ENCODE measurements at regions not wholly inside any gene's neighbourhood (a gene's known extent, or its start where the extent isn't known, plus 50 kb on each side); places are given as distances from the start of the nearest gene placed in this dataset.
A peak's percentile ranks its signal among the peaks of the same experiment; 100 is the strongest.

- intact Hi-C loops (cut with DNase I): no loop called here
- H3K4me3 ChIP-seq: no peak overlapping the region
- H3K27ac ChIP-seq: no peak overlapping the region
- H3K9me3 ChIP-seq (replicated peaks in 1 of 3): no peaks in the 10 kb centered on the region
- no peak for DNase-seq
- WGBS, 4 donors: 31 to 63% (median 38%) methylated on average over 2 of the region's 2 CpGs
- no peaks in the 10 kb centered on the region for H3K4me1 ChIP-seq (replicated peaks in 1 of 2)
- H3K27me3 ChIP-seq: no peaks in the 10 kb centered on the region
- TF ChIP-seq CTCF (IDR thresholded peaks at IDR 0.05) (no peak), POLR2A (IDR thresholded peaks at IDR 0.05) (no peak)
- H3K36me3 ChIP-seq (replicated peaks in 1 of 2): no peaks in the 10 kb centered on the region
Measured at GRCh38 chr20:4095639-4096038, 53.0 kb upstream of the SMOX start.

- intact Hi-C loops (cut with DNase I): loop anchor here in 1 of 2 donors (5.0 kb wide), 1 partner anchor 204 kb away; the partner anchor contains the start of gene PANK2
- no peaks in the 10 kb centered on the region for H3K36me3 ChIP-seq (replicated peaks in 1 of 2)
- no peaks in the 10 kb centered on the region for H3K27me3 ChIP-seq
- H3K4me1 ChIP-seq (replicated peaks in 1 of 2): no peaks in the 10 kb centered on the region
- H3K4me3 ChIP-seq: no peak overlapping the region
- no peaks in the 10 kb centered on the region for H3K9me3 ChIP-seq (replicated peaks in 1 of 3)
- peak overlapping the region in 2 of 5 donors; percentile 7 to 73 for H3K27ac ChIP-seq
- WGBS, 4 donors: 37 to 47% (median 45%) methylated on average over 12 to 24 of the region's 24 CpGs
- peak; percentile 60 to 83 (median 69) for DNase-seq
- TF ChIP-seq CTCF (IDR thresholded peaks at IDR 0.05): peak; percentile 50 to 73 (median 64)
- no peak for TF ChIP-seq POLR2A (IDR thresholded peaks at IDR 0.05)
Measured at GRCh38 chr20:4091490-4092479, 56.8 kb upstream of the SMOX start.

GRCh38 chr20:4090756-4091489, 57.7 kb upstream of the SMOX start:
- no peaks in the 10 kb centered on the region for H3K9me3 ChIP-seq (replicated peaks in 1 of 3)
- H3K4me1 ChIP-seq (replicated peaks in 1 of 2): no peaks in the 10 kb centered on the region
- intact Hi-C loops (cut with DNase I): loop anchor here in 1 of 2 donors (5.0 kb wide), 1 partner anchor 204 kb away; the partner anchor contains the start of gene PANK2
- H3K27ac ChIP-seq: peak overlapping the region in 2 of 5 donors; percentile 7 to 73
- no peaks in the 10 kb centered on the region for H3K36me3 ChIP-seq (replicated peaks in 1 of 2)
- 57 to 72% (median 59%) methylated on average over 6 of the region's 6 CpGs for WGBS, 4 donors
- peak in 6 of 7 donors; percentile 48 to 74 (median 62) for DNase-seq
- no peak overlapping the region for H3K4me3 ChIP-seq
- TF ChIP-seq POLR2A (IDR thresholded peaks at IDR 0.05) (no peak), CTCF (IDR thresholded peaks at IDR 0.05) (peak in 1 of 6 experiments; percentile 19)
- H3K27me3 ChIP-seq: no peaks in the 10 kb centered on the region
